ENCODE measurements at regions not wholly inside any gene's neighbourhood (a gene's known extent, or its start where the extent isn't known, plus 50 kb on each side); places are given as distances from the start of the nearest gene placed in this dataset.
"Not testable (repeated sequence)": the region's sequence is repeated elsewhere in the genome, so short reads cannot be mapped to it uniquely, and the experiment has no call there.

DNA sequence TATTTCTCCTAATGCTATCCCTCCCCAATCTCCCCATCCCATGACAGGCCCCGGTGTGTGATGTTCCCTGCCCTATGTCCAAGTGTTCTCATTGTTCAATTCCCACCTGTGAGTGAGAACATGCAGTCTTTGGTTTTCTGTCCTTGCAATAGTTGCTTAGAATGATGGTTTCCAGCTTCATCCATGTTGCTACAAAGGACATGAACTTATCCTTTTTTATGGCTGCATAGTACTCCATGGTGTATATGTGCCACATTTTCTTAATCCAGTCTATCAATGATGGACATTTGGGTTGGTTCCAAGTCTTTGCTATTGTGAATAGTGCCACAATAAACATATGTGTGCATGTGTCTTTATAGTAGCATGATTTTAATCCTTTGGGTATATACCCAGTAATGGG lies 51.3 kb upstream of the RIOK2 start:
- DNase-seq (ENCODE audit: low read depth) = not testable (repeated sequence)

DNA sequence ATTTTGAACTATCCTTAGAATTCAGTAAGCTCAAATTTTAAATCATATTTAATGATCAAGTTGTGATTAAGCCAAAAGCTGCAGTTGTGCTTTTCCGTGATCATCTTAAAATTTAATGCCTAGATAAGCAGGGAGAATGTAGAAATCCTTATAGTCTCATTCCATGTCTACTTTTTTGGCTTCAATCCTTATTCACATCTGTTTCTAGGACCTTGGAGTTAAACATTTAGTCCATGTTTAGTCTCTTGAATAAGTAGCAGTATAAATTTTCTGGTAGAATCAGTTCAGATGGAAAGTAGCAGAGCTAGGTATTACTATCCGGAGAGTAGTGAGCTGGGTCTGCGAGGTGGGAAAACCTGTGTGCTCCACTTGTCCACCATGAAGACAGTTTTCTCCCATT lies 59.3 kb upstream of the RIOK2 start:
- no peak for DNase-seq (ENCODE audit: low read depth)

DNA sequence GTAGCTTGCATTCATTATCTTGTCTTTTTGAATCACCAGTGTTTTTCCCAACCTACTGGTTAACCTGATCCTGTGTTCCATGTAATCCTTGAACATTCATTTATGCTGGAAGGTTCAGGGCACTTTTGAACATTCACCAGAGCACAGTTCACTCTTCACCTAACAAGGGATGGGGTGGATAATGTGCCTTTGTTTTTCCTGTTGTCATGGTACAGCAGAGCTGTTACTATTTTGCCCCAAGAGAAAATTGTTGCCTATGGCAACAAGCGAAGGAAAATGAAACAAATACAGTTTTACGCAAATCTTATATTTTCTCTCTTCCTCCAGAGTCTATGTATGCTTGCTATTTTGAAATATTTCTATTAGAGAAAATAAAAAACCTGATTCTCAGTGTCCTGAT lies 60.3 kb upstream of the RIOK2 start:
- no peak for DNase-seq (ENCODE audit: low read depth)

DNA sequence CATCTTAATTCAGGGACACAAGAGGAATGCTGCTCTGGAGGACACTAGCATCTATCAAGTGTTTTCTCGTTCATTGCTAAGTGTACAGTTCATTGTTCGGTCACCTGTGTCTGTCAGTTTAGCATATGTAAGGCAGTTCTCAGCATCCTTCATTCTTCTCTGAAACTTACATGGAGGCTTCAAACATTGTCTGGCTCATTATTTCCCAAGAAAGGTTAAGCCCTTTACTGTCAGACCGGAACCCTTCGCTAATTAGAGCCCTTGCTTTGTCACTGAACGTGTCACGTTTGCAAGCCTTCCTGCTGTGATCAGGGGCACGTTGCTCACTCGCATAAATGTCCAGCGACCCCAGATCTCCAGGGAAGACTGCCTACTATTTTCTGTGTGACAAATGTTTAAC lies 62.3 kb upstream of the RIOK2 start:
- no peak for DNase-seq (ENCODE audit: low read depth)

DNA sequence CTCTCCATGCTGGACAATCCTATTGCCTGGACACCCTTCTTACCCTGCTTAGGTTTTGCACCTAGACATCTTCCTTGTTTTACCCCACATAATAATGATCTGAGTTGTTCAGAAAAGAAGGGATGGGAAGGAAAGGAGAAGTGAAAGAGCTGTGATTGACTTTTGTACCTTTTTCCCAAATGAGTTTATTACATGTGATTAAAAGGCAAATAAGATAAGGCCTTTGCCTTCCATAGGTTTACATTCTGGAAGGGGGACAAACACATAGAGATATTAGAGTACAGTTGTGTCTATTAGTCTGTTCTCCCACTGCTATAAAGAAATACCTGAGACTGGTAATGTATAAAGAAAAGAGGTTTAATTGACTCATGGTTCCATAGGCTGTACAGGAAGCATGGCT lies 67.1 kb upstream of the RIOK2 start:
- no peak for DNase-seq (ENCODE audit: low read depth)

DNA sequence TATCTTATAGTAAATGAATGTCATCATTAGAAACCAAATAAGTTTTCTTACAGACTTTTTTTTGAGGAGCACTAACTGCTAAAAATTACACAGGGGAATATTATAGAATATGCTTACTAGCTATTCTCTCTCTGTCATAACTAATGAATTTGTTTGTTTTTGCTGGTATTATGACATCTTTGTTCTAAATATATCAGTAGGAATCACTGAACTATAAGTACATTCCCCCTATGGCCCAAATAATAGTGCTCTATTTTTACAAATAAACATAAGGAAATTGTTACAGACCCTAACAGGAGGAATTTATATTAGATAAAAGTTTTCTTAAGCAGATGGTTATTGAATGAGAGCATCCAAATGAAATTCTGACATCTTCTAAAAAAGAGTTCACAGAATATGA lies 83.0 kb upstream of the RIOK2 start:
- no peak for DNase-seq (ENCODE audit: low read depth)

DNA sequence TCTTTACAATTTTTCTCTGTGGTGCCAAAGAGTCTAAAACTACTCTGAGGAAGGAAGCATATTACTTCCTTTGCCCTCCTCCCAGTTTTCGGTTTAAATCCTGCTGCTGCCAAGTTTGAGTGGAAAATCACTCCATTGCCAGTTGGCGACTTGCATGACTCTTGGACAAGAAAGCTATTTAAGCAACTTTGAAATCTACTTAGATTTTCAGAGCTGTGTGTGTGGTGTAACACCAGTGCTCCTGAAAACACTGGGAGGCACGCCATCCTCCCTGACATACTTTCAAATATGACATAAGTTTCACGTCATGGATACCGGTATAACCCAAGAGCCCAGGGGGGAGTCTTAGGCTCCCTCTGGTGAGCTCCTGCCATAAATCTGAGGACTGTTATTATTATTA lies 83.5 kb upstream of the RIOK2 start:
- DNase-seq (ENCODE audit: low read depth) = no peak

DNA sequence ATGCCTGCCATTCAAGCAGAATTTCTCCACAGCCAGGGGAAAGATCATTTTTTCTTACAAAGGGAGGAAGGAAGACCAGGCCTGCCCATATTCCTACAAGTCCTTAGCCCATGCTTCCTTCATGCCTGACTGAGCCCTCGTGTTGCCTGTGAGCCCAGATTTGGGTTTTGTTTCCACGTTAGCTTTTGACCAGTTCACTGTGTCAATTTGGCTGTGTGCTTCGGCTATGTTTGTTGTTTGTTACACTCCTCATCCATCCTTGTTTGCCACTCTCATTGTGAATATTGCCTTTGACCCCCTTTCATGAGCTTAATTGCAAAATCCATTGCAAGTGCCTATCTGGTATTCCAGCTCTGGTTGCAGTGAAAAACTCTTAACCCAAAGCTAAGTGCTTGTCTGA lies 84.7 kb upstream of the RIOK2 start:
- no peak for DNase-seq (ENCODE audit: low read depth)

DNA sequence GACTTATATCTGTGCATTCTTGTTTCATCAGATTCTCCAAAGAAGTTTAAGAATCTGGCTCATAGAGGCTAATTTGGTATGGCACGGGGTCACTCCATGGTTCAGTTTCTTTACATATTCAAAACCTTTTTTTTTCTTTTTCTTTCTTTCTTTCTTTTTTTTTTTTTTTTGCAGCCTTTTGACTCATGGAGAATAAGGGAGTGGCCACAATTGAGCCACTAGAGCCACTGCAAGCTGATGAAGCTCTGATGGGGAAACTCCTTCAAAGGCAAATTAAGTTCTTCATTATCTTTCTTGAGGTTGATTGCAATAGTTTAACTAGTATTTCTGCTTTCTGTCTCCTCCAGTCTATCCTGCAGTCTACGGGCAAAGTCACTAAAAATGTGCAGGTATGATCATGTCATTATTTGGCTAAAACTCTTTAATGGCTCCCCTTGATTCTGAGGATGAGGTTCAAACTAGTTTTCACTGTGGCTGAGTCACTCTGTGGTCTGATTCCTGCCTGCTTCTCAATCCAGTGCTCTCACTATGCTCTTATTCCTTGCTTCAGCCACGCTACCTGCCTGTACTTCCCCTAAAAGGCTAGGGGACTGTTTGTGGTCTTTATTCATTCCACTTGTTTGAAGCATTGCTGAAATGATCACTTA lies 93.5 kb upstream of the RIOK2 start:
- no peak for DNase-seq (ENCODE audit: low read depth)

DNA sequence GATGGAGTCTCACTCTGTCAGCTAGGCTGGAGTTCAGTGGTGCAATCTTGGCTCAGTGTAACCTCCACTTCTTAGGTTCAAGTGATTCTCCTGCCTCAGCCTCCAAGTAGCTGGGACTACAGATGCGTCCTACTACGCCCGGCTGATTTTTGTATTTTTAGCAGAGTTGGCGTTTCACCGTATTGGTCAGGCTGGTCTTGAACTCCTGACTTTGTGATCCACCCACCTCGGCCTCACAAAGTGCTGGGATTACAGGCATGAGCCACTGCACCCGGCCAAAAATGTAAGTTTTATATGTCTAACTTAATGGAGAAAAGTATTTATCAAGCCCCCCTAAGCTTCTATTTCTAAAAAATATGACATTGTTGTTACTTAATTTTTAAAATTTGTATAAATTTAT lies 98.2 kb upstream of the RIOK2 start:
- DNase-seq (ENCODE audit: low read depth) = no peak

DNA sequence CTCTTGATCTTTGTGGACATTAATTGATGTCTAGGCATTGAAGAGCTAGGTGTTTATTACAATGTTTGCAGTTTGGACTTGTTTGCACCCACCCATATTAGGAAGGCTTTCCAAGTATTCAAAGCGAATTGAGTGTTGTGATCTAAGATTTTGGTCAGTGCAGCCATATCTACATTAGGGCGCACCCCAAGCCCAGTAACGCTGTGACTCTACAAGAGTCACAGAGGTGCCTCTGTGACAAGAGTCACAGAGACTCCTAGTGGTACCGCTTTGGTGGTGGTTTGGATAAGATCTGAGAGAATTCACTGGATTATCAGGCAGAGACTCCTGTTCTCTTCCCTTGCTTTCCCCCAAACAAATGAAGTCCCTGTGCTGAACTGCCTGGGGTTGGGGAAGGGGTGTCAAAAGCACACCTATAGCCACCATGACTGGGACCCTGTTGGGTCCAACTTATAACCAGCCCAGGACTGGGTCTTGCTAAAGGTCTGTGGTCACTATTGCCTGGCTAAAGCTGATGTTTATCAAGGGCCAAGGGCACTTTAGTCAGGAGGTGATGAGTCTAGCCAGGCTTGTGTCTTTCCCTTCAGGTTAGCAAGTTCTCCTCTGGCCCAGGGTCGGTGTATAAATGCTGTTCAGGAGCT lies 114.1 kb upstream of the RIOK2 start:
- peak; percentile 6 for DNase-seq (ENCODE audit: low read depth)

DNA sequence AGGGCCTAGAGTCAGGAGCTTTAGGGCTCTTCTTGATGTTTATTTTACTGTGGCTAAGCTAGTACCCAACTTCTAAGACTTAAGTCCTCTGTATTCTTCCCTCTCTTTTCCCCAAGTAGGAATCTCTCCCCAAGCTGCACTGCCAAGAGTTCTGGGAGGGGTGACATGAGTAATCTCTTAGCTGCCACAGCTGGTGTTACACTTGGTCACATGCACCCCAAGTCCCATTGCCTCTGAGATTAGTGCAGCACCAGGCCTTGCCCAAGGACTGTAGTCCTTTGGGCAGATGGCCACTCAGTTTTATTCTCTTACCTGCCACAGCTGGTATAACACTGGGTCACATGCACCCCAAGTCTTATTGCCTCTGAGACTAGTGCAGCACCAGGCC lies 114.7 kb upstream of the RIOK2 start:
- no peak for DNase-seq (ENCODE audit: low read depth)

DNA sequence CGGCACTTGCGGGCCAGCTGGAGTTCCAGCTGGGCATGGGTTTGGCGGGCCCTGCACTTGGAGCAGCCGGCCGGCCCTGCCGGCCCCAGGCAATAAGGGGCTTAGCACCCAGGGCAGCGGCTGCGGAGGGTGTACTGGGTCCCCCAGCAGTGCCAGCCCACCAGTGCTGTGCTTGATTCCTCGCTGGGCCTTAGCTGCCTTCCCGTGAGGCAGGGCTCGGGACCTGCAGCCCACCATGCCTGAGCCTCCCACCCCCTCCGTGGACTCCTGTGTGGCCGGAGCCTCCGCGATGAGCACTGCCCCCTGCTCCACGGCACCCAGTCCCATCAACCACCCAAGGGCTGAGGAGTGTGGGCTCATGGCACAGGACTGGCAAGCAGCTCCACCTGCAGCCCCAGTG lies 118.1 kb upstream of the RIOK2 start:
- DNase-seq (ENCODE audit: low read depth) = not testable (repeated sequence)

DNA sequence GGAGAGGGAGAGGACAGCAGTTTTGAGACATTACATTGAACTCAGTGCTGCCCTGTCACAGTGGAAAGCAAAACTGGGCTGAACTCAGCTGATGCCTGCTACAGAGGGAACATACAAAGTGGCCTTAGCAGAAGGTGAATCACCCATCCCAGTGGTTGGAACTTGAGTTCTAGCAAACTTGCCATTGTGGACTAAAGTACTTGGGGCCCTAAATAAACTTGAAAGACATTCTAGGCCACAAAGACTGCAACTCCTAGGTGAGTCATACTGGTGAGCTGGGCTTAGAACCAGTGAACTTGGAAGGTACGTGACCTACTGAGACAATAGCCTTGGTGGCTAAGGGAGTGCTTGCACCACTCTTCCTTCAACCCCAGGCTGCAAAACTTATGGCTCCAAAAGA lies 155.7 kb upstream of the RIOK2 start:
- peak; percentile 1 for DNase-seq (ENCODE audit: low read depth)

DNA sequence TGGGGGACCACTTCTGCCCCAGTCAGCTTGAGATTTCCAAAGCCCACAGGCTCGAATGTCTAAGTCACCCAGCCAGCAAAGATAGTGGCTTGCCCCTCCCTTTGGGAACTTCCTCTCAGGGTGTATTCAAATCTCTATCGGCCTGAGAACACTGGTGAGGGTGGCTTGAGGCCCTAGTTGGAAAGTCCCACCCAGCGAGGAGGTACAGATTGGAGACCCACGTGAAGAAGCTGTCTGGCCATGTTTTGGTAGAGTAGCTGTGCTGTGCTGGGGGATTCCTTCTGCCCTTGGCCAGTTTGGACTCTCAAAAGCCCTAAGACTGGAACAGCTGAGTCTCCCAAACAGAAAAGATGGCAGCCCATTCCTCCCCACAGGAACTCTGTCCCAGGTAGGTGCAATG lies 172.7 kb upstream of the RIOK2 start:
- DNase-seq (ENCODE audit: low read depth) = no peak

DNA sequence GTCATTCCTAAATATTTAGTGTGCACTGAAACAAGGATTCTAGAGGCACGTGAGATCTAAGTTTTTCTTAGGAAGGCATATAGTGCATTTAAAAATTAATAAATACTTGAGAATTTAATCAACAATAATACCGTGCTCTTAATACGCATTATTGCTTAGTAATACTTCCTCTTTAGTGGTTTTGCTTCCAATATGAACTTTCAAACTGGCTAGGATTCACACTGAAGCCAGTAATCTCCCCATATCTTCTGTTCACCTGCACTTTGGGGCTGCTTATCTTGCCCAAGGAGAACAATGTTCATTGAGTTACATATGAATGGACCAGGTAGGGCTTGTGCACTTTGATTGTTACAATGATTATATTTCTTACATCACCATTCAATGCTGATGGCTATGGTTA lies 180.5 kb upstream of the RIOK2 start:
- DNase-seq (ENCODE audit: low read depth) = no peak

DNA sequence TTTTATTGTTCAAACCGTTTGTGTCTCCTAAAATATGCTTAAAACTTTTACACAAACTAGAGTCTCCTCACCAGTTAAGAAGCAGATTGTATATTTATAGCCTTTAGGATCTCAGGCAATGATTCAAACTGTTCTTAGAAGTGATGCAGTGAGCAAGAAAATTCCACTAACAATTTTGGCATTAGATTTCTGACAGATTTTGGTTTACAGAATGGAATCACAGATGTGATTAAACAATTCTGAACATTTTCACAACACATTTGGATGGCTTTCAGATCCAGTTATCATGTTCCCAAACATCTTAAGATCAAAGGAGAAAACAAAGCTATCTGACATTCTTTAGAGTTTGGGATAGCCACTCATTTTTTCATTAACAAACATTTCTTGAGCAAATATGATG lies 181.7 kb upstream of the RIOK2 start:
- no peak for DNase-seq (ENCODE audit: low read depth)

DNA sequence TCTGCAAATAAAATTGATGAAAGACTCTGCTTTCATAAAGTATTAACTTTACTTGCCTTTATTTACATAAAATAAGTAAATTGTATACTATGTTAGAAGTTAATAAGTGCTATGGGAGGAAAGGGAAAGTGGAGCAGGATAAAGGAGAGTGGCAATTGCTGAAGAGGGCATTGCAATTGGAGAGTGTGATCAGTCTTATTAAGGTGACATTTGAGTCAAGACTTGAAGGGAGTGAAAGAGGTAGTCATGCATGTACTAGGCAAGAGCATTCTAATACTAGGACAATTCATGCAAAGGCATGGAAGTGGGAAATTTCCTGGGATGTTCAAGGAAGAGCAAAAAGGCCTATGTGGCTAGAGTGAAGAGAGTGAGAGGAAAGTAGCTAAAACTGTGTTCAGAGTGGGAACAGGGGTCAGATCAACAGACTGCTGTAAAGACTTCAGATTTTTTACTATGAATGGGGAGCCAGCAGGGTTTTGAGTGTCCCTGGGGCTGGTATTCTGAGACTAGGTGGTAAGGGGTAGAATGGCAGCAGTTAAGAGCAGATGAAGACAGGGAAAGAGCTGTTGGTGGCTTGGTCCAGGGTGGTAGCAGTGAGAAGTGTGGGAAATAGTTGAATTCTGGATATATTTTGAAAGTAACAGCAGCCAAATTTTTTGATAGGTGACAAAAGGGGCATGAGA lies 182.3 kb upstream of the RIOK2 start:
- DNase-seq (ENCODE audit: low read depth) = no peak

DNA sequence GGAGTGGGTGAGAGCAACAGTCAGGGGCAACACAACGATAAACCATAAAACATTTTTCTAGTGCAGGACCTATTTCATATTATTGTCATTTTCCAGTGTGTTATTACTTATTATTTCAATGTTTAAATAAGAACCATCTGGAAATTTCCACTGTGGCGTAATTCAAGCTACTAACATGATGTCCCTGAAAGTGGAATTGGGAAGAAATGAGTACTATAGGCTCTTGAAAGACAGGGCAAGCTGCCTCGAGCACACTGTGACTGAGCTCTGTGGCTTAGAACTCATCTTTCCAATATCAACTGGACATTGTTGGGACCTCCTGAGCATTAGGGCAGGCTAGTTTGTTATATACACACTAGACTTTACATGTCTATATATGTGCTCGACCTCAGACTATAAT lies 182.9 kb upstream of the RIOK2 start:
- no peak for DNase-seq (ENCODE audit: low read depth)

DNA sequence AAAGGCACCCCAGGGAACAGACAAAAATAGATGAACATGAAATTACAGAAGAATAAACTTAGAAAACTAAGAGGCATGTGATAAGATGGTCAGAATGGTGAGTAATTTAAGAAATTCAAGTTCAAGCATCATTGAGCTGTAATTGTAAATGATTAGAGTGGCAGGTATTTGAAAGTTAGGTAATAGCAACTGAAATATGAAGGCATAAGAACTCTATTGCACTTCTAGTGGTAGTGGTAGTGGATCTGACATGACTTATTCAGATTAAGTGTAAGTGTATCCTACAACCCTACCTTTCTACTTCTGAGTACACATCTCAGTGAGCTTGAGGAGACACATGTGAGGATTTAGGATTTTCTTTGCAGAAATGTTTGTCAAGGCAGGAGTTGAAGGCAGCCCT lies 192.9 kb upstream of the RIOK2 start:
- no peak for DNase-seq (ENCODE audit: low read depth)

DNA sequence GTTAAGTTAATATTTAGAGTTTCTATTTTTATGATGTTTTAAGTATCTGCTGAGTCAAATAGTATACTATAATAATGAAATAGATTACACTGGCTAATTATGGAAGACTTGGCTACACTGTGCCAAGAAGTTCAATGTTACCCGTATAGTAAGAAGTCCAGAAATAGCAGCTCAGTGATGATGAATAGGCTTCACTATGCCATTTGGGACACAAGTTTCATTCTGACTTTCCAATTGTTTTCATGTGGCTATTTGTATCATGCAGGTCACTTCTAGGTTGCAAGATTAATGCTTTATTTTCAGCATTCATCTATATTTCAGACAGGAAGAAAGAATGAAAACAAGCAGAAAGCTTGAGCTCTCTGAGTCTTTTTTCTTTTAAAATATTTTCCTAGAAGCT lies 194.5 kb upstream of the RIOK2 start:
- no peak for DNase-seq (ENCODE audit: low read depth)

DNA sequence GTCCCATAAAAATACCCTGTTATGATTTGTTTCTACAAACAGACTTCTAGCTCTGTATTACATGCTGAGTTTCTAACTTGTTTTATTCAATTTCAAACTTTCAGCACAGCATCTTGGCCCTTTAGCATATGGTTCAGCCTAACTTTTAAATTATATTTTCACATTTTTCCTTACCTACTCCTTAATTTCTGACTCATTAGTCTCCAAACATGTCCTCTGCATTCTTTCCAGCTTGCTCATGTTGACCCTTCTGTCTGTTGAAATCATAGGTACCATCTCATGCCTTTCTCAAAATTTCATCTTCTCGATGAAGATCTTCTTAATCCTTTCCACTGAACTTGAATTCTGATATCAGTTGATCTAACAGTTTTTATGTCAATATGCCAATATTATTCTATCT lies 200.9 kb upstream of the RIOK2 start:
- DNase-seq (ENCODE audit: low read depth) = peak; percentile 44

DNA sequence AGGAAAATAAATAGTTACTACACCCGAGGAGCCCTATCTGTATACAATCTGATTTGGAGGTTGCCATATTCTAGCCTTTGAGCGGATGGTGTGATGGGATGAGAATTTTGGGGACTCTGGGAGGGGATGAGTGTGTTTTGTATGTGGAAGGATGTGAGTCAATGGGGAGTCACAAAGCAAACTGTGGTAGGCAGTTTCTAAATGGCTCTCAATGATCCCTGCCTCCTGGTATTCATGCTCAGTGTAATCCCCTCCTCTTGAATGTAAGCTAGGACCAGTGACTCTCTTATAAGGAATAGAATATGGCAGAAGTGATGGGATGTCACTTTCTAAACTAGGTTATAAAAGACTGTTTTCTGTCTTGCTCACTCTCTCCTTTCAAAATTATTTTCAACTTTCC lies 205.7 kb upstream of the RIOK2 start:
- peak; percentile 8 for DNase-seq (ENCODE audit: low read depth)

DNA sequence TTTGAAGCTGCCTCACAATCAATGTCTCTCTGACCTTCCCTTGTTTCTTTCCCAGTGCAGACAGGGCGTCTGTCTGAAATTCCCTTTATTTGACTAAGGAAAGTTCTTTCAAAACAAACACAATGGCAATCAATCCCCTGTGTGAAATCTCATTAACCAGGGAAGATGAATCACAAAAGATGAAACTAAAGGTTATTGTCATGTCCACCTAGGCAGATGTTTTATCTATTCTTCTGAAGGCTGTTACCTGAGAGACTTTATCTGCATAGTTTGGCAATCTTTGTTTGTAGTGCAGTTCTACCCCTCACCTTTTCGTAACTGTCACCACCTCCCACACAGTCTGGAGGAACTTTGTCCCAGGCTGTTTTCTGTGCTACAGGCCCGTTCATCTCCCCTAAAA lies 217.5 kb upstream of the RIOK2 start:
- DNase-seq (ENCODE audit: low read depth) = no peak

Data from iris pigment epithelial cell (primary cell).